ENCODE measurements at regions not wholly inside any gene's neighbourhood (a gene's known extent, or its start where the extent isn't known, plus 50 kb on each side); places are given as distances from the start of the nearest gene placed in this dataset.
A peak's percentile ranks its signal among the peaks of the same experiment; 100 is the strongest.

DNA sequence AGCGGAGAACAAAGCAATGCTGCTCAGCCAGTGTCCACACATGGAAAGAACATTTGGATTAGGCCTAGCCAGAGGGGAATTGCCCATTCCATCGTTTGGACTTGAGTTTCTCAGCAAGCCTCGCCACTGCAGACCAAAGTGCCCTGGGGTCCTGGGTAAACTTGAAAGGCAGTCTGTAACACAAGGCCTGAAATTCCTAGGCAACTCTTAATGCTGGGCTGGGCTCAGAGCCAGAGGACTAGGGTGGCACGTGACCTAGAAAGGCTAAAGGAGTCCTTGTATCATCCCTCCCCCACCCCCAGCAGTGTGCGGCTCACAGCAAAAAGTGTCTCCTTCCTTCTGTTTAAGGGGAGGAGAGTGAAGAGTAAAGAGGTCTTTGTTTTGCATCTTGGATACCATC is 210.4 kb upstream of the ARX start:
- DNase-seq (ENCODE audit: low read depth in 3 of 3, low spot score in 2 of 3): no peak

DNA sequence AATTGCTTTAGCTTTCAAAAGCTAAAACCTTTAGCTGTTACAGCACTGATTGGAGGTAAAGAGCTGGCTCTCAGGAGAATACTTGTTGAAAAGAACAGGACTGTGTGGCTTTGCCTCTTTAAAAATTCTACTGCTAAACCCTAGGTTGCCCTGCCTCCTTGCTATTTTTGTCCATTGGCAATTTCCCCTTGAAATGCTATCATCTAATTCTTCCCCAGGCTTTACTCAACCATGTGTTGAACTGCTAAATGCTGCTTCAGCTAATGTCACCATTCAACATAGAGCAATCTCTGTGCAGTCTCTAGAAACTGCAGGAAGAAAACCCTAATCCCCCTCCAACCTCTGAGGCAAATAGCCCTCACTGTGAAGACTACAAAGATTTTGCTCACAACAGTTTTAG is 203.7 kb upstream of the ARX start:
- DNase-seq (ENCODE audit: low read depth in 3 of 3, low spot score in 2 of 3): no peak

GRCh38 chrX:25213611-25214010 is 197.8 kb upstream of the ARX start:
- no peak for DNase-seq (ENCODE audit: low read depth in 3 of 3, low spot score in 2 of 3)

GRCh38 chrX:25207803-25208475 is 192.2 kb upstream of the ARX start:
- no peak for DNase-seq (ENCODE audit: low read depth in 3 of 3, low spot score in 2 of 3)

DNA sequence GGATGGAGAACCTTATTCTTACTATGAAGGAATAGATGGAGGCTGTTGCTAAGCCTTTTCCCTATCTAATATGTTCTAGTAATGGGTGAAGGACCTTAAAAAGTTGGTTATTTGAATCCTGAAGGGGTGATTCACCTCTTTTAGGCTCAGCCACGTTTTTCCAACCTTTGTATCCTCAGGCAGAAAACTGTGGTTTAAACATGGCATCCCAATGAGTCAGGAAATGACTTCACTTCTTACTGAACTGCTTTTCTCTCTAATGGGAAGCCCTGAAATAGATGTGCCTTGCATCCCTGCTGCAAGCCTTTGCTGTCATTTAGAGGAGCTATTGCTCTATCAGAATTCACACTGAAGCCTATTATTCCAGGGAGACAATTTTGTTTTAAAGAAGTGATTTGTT is 191.0 kb upstream of the ARX start:
- DNase-seq (ENCODE audit: low read depth in 3 of 3, low spot score in 2 of 3): no peak

GRCh38 chrX:25204182-25204581 is 188.4 kb upstream of the ARX start:
- no peak for DNase-seq (ENCODE audit: low read depth in 3 of 3, low spot score in 2 of 3)

- DNase-seq (ENCODE audit: low read depth in 3 of 3, low spot score in 2 of 3): no peak
Observed at GRCh38 chrX:25202827-25203226, 187.1 kb upstream of the ARX start.

DNA sequence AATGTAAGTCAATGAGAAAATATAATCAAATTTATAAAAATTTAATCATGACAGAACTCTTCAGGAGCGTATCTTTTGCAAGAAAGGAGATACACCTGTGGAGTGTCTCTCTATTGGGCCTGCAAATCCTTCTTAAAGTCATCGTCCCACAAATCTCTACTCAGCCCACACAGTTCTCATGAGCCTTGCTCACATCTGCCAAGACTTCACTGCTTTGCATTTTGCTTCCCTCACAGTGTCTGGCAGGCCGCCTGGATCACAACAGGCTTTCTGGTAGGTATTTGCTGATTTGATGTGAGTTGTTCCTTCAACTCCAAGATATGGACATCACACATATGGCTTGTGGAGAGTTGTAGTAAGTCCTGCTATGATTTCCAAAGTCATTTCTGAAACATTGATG is 183.1 kb upstream of the ARX start:
- DNase-seq (ENCODE audit: low read depth in 3 of 3, low spot score in 2 of 3): peak in 1 of 3 donors; percentile 1

- no peak for DNase-seq (ENCODE audit: low read depth in 3 of 3, low spot score in 2 of 3)
Observed at GRCh38 chrX:25198253-25198652, 182.5 kb upstream of the ARX start.

GRCh38 chrX:25196221-25196620 is 180.5 kb upstream of the ARX start:
- DNase-seq (ENCODE audit: low read depth in 3 of 3, low spot score in 2 of 3): no peak

DNA sequence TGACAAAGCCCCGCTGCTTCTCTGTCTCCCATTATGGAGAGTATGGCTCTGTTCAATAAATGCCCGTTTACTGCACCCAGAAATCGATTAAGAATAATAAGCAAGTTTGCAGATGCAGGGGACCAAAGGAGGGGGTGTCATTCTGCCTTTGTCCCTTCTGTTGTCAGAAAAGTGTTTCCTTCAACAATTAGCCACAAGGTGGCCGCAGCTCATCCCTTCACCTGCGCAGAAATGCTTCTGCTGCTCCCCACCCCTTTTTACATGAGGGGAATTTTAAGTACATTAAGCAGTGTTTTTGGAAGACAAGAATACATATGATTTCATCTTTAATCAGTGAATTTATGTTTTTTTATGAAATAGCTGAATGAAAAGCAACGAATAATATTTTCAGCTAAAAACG is 175.6 kb upstream of the ARX start:
- no peak for DNase-seq (ENCODE audit: low read depth in 3 of 3, low spot score in 2 of 3)

DNA sequence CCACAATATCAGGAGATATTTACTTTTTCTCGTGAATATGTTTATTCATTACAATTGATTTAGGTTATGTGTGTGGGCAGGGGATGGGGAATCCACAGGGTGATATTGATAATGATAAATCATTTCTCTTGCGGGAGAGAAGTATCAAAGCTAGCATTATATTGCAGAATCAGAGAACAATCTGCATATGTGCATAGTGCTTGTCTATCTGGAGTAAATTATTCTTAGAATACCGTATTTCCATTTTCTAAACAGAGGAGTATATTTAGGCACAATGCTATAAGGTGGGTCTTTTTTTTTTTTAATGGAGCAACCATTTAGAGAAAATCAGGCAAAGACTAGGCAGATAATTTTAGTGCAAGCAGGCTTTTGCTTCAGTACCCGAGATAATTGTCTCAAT is 166.0 kb upstream of the ARX start:
- no peak for DNase-seq (ENCODE audit: low read depth in 3 of 3, low spot score in 2 of 3)

DNA sequence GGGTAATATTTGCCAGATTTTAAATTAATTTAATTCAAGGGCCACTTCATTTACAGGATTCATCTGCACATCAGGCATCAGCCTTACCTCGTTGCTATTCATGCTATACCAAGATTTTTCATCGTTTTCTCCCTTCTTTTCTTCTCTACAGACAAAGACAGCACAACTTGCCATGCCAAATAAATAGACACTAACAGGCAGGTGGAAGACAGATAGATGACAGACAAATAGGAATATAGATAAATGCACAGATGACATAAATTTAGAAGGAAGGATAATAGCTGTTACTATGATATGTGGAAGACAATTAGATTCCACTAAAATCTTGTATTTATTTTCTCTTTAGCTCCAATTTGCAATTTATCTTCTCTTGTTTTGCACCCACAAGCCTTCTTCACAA is 164.5 kb upstream of the ARX start:
- DNase-seq (ENCODE audit: low read depth in 3 of 3, low spot score in 2 of 3): no peak

DNA sequence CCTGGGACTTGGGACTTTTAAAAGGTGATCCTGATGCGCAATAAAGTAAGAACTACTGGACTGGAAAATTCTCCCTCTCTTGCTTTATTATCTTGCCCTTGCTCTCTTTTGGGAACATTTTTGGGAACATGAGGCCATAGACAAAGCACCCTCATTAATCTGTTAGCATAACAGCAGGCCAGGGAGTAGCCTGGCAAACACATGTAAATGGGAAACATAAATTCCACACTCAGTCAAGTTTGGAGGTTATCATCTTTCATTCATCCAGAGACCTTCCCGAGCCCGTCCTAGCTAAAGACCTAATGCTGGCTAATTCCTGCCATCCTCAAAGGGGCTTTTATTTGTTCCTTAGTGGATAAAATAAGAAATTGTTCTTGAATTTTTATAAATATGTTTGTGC is 162.8 kb upstream of the ARX start:
- DNase-seq (ENCODE audit: low read depth in 3 of 3, low spot score in 2 of 3): no peak

GRCh38 chrX:25175743-25176142 is 160.0 kb upstream of the ARX start:
- no peak for DNase-seq (ENCODE audit: low read depth in 3 of 3, low spot score in 2 of 3)

DNA sequence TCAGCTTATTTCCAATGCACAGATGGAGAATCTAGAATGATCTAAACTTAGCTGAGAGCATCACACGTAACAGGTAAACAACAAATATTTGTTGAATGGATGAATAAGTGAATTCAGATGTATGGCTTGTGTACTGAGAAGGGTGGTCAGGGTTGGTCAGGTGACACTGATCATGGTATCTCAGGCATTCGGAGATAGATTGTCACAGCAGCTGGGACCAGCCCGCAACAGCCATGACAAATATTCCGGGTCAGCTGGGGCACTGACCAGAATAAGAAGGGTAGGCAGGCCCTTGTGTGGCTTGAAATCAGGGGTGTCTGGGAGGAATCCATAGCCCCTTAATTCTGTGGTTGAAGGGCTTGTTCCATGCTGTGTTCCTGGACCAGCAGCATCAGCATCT is 159.4 kb upstream of the ARX start:
- no peak for DNase-seq (ENCODE audit: low read depth in 3 of 3, low spot score in 2 of 3)

- peak in 2 of 3 donors; percentile 10 to 15 for DNase-seq (ENCODE audit: low read depth in 3 of 3, low spot score in 2 of 3)
Observed at GRCh38 chrX:25166546-25166945, 150.8 kb upstream of the ARX start.

DNA sequence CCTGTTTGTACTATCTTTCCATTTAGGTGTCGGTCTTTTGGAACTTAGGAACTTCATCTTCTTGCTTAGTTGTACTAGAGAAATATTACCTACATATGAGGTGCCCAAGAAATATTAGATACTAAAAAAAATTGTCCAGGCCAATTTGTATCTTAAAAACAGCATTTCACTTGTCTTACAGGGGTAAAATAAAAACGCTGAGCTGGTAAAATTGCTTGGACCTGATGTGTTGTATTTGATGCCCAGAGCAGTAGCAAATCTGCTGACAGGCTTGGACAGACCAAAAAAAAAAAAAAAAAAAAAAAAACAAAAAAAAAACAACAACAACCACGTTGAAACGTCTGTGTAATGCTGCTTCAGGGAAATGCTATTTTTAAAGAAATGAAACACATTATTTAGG is 150.4 kb upstream of the ARX start:
- no peak for DNase-seq (ENCODE audit: low read depth in 3 of 3, low spot score in 2 of 3)

DNA sequence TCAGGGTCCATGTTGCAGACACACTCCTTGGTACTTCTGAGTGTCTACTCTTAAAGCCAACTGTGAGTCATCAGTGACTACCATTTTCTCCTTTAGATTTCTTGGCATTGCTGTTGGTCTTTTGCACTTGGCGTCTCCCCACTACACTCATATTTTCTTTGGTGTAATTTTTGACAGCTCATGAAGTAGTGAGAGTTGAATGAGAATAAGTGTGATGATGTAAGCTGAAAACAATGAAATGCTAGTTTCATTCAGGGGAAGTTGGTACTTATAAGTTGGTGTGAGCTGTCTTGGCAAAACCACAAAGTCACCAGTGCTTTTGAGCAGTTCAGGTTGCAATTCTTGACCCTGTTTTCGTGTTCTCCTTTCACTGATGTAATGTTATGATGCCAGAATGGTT is 142.9 kb upstream of the ARX start:
- no peak for DNase-seq (ENCODE audit: low read depth in 3 of 3, low spot score in 2 of 3)

GRCh38 chrX:25156832-25157231 is 141.1 kb upstream of the ARX start:
- no peak for DNase-seq (ENCODE audit: low read depth in 3 of 3, low spot score in 2 of 3)

GRCh38 chrX:25156323-25156722 is 140.6 kb upstream of the ARX start:
- DNase-seq (ENCODE audit: low read depth in 3 of 3, low spot score in 2 of 3): no peak

GRCh38 chrX:25154168-25154567 is 138.4 kb upstream of the ARX start:
- no peak for DNase-seq (ENCODE audit: low read depth in 3 of 3, low spot score in 2 of 3)

DNA sequence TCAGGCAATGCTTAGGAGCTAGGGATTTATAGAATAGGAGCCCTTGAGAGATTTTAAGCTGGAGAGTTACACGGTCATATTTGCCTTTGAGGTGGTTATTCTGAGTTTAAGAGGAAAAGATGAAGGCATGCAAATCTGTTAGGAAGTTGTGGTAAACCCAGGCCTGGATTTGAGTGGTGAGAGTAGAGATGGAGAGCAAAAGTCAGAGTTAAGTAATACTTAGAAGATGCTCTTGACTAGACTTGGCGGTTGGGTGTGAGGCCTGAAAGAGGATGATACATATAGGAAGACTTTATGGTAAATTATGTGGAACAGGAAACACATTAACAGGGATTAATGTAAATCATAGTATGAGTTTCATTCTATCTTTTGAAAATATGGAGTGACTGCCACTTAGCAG is 136.0 kb upstream of the ARX start:
- no peak for DNase-seq (ENCODE audit: low read depth in 3 of 3, low spot score in 2 of 3)
